Prostate gland (tissue), 2 donors: ENCODE measurements at regions not wholly inside any gene's neighbourhood (a gene's known extent, or its start where the extent isn't known, plus 50 kb on each side); places are given as distances from the start of the nearest gene placed in this dataset.

ENCODE experiments used
- CTCF ChIP-seq, 4 experiments: fragments of 200-600 bp in 2 of 4; fragments of 450-650 bp in 2 of 4; sonication (generic) in 2 of 4; IDR thresholded peaks; 1 replicate in 3 of 4; 2 replicates in 1 of 4; pipeline ENCODE4 v1.5.1; 2016 to 2019; ENCODE audit warnings: antibody characterized with exemption in 4 of 4, mild to moderate bottlenecking in 2 of 4, moderate library complexity in 2 of 4
- POLR2A ChIP-seq: fragments of 450-650 bp; IDR thresholded peaks from one replicate; pipeline ENCODE4 v1.6.1; 2016; ENCODE audit warnings: antibody characterized with exemption, mild to moderate bottlenecking

GRCh38 chr13:75996582-75996981 lies 360.5 kb downstream of the LMO7 start:
- TF ChIP-seq POLR2A (no peak), CTCF (IDR thresholded peaks at IDR 0.05) (no peak)
